Endothelial cell of umbilical vein (primary cell): ENCODE measurements at regions not wholly inside any gene's neighbourhood (a gene's known extent, or its start where the extent isn't known, plus 50 kb on each side); places are given as distances from the start of the nearest gene placed in this dataset.

Source experiments
- BruUV-seq: library from RNA; stranded (reverse); fragments of 400-500 nt; replicated peaks from 2 replicates; lab custom pipeline; 2021; lab: Mats Ljungman, UMichigan
- CTCF ChIA-PET: fragments of 300-600, 350-600 bp; sonication (Branson Sonifier 250); formaldehyde crosslinking; loops from one replicate; lab custom pipeline; 2021; ENCODE audit warnings: antibody characterized with exemption, inconsistent platforms; lab: Charles Lee
- POLR2A ChIA-PET: fragments of 300-600, 350-600 bp; sonication (Branson Sonifier 250); formaldehyde crosslinking; loops from one replicate; lab custom pipeline; 2021; ENCODE audit warnings: antibody characterized with exemption, inconsistent platforms; lab: Charles Lee
- DNase-seq: peaks from one replicate; pipeline ENCODE4 v3.0.0-alpha.2; 2011; ENCODE audit warnings: low read depth, low spot score
- FAIRE-seq: peaks from 2 replicates; lab custom pipeline; 2011; peaks lifted over from hg19 to GRCh38; lab: Jason Lieb, UNC
- H2AFZ ChIP-seq: 2 replicates; pipeline ENCODE4 v1.6.0; 2012; ENCODE audit warnings: low read depth, low read length, control low read depth, inconsistent platforms
- H3K27ac ChIP-seq: 2 replicates; pipeline ENCODE4 v1.5.1; 2011; ENCODE audit warnings: low read depth, mild to moderate bottlenecking, control low read depth, low read length, moderate library complexity; ENCODE audit not compliant: insufficient read depth
- H3K27me3 ChIP-seq, 2 experiments: 2 replicates each; pipeline versions ENCODE4 v1.6.0 to v1.6.1; 2011; ENCODE audit warnings: low read length in 2 of 2, mixed read lengths in 1 of 2; ENCODE audit not compliant: control insufficient read depth in 2 of 2, insufficient read depth in 2 of 2
- H3K36me3 ChIP-seq, 2 experiments: 2 replicates in 1 of 2; 3 replicates in 1 of 2; pipeline ENCODE4 v1.5.1; 2011; ENCODE audit warnings: low read length in 2 of 2, mild to moderate bottlenecking in 1 of 2, moderate library complexity in 1 of 2; ENCODE audit not compliant: control insufficient read depth in 2 of 2, insufficient read depth in 2 of 2; ENCODE audit errors: extremely low read depth in 1 of 2
- H3K4me1 ChIP-seq: 3 replicates; pipeline ENCODE4 v1.5.1; 2011; ENCODE audit warnings: mild to moderate bottlenecking, low read length; ENCODE audit not compliant: control insufficient read depth, insufficient read depth; ENCODE audit errors: extremely low read depth
- H3K4me2 ChIP-seq: 2 replicates; pipeline ENCODE4 v1.6.1; 2011; ENCODE audit warnings: low read length, control low read depth, mixed read lengths; ENCODE audit not compliant: insufficient read depth
- H3K4me3 ChIP-seq, 3 experiments: fragments of 200-600 bp in 1 of 3; sonication (generic), shearing (Covaris generic) in 1 of 3; replicated peaks in 1 of 3; 2 replicates each; pipeline ENCODE4 v1.5.1; 2011 to 2016; ENCODE audit warnings: control low read depth in 3 of 3, low read length in 3 of 3, mild to moderate bottlenecking in 2 of 3, inconsistent platforms in 1 of 3, low read depth in 1 of 3, moderate library complexity in 1 of 3; ENCODE audit not compliant: insufficient read depth in 1 of 3
- H3K79me2 ChIP-seq: 2 replicates; pipeline ENCODE4 v1.6.0; 2012; ENCODE audit warnings: low read length, inconsistent platforms; ENCODE audit not compliant: control insufficient read depth, insufficient read depth
- H3K9ac ChIP-seq: replicated peaks from 2 replicates; pipeline ENCODE3; 2011; ENCODE audit warnings: low read length, control low read depth; ENCODE audit not compliant: insufficient read depth; ENCODE audit errors: extremely low read depth
- H3K9me1 ChIP-seq: replicated peaks from 3 replicates; pipeline ENCODE4 v1.6.0; 2011; ENCODE audit warnings: mild to moderate bottlenecking, low read length; ENCODE audit not compliant: control insufficient read depth, insufficient read depth; ENCODE audit errors: extremely low read depth
- H3K9me3 ChIP-seq: replicated peaks from 2 replicates; pipeline ENCODE4 v1.5.1; 2012; ENCODE audit warnings: low read length, inconsistent platforms; ENCODE audit not compliant: control insufficient read depth, insufficient read depth
- H4K20me1 ChIP-seq: replicated peaks from 2 replicates; pipeline ENCODE3; 2011; ENCODE audit warnings: mild to moderate bottlenecking, low read length; ENCODE audit not compliant: control insufficient read depth, insufficient read depth; ENCODE audit errors: extremely low read depth
- CTCF ChIP-seq, 2 donors: IDR thresholded peaks; 1 replicate in 1 of 2; 2 replicates in 1 of 2; pipeline ENCODE4 v1.5.1; 2011; ENCODE audit warnings: low read length in 2 of 2, mild to moderate bottlenecking in 2 of 2, moderate library complexity in 2 of 2, control low read depth in 1 of 2, inconsistent platforms in 1 of 2, low read depth in 1 of 2; ENCODE audit not compliant: insufficient read depth in 1 of 2; ENCODE audit errors: extremely low read depth in 1 of 2
- EZH2 ChIP-seq: IDR thresholded peaks from 2 replicates; pipeline ENCODE4 v1.6.1; 2012; ENCODE audit warnings: borderline replicate concordance, low read depth, mild to moderate bottlenecking, moderate library complexity, low read length, inconsistent platforms; ENCODE audit not compliant: severe bottlenecking
- FOS ChIP-seq: IDR thresholded peaks from 2 replicates; pipeline ENCODE4 v1.6.1; 2011; ENCODE audit warnings: mild to moderate bottlenecking, low read length, moderate library complexity, borderline replicate concordance; ENCODE audit not compliant: insufficient read depth
- GATA2 ChIP-seq: IDR thresholded peaks from 2 replicates; pipeline ENCODE4 v1.7.0; 2011; ENCODE audit warnings: low read depth, mild to moderate bottlenecking, moderate library complexity, mixed read lengths, low read length; ENCODE audit not compliant: insufficient read length, insufficient read depth
- JUN ChIP-seq: IDR thresholded peaks from 2 replicates; pipeline ENCODE4 v1.6.1; 2011; ENCODE audit warnings: borderline replicate concordance, low read depth; ENCODE audit not compliant: insufficient read length, insufficient read depth
- MAX ChIP-seq: IDR thresholded peaks from 2 replicates; pipeline ENCODE4 v1.6.1; 2011; ENCODE audit not compliant: insufficient read depth, insufficient read length
- MYC ChIP-seq: IDR thresholded peaks from one replicate; pipeline ENCODE4 v1.6.1; 2011; ENCODE audit warnings: mild to moderate bottlenecking, low read depth, low read length
- POLR2A ChIP-seq: IDR thresholded peaks from 2 replicates; pipeline ENCODE4 v1.6.1; 2012; ENCODE audit warnings: low read depth, mild to moderate bottlenecking, control low read depth, low read length
- POLR2AphosphoS5 ChIP-seq: IDR thresholded peaks from 2 replicates; pipeline ENCODE4 v1.6.1; 2012; ENCODE audit warnings: low read depth, mild to moderate bottlenecking, control low read depth, low read length, moderate library complexity; ENCODE audit not compliant: insufficient read depth
- dilution Hi-C: fragments of 300-500 bp; cut with MboI; formaldehyde crosslinking; loops from one replicate; pipeline ENCODE4 v1.15.0; 2019; ENCODE audit warnings: low sequenced_read_pairs; ENCODE audit not compliant: extremely low pct_ligation_motif_present
- intact Hi-C: fragments of 100-400 bp; cut with micrococcal nuclease; formaldehyde crosslinking; loops from one replicate; pipeline ENCODE4 v1.10.0; 2022

- intact Hi-C loops (no loop called here), dilution Hi-C loops (no loop called here)
- FAIRE-seq: no peak
- Histone ChIP-seq H3K4me3 (no peak overlapping the region), H3K9ac (no peak overlapping the region), H3K4me1 (peaks cover 5% of the 10 kb centered on the region), H4K20me1 (no peaks in the 10 kb centered on the region), H3K27ac (no peak overlapping the region), H3K9me1 (no peaks in the 10 kb centered on the region), H3K9me3 (no peaks in the 10 kb centered on the region), H3K36me3 (no peaks in the 10 kb centered on the region), H2AFZ (no peak overlapping the region), H3K79me2 (no peaks in the 10 kb centered on the region), H3K4me2 (no peak overlapping the region), H3K27me3 (no peaks in the 10 kb centered on the region)
- CTCF ChIA-PET: no interaction called here
- DNase-seq: no peak
- no peak for TF ChIP-seq EZH2
- no peak for TF ChIP-seq GATA2
- TF ChIP-seq POLR2AphosphoS5: no peak
- TF ChIP-seq MYC: no peak
- TF ChIP-seq CTCF (IDR thresholded peaks at IDR 0.05; ENCODE audit: extremely low read depth in 1 of 2, insufficient read depth in 1 of 2, low read depth in 1 of 2, low read length in 2 of 2): no peak
- TF ChIP-seq MAX: no peak
- no peak for TF ChIP-seq POLR2A
- TF ChIP-seq JUN: no peak
- TF ChIP-seq FOS: no peak
- POLR2A ChIA-PET: no interaction called here
- no TSS peak for BruUV-seq
Observed at GRCh38 chr5:99605904-99606303, 677.1 kb upstream of the CHD1 start.
